ENCODE measurements at regions not wholly inside any gene's neighbourhood (a gene's known extent, or its start where the extent isn't known, plus 50 kb on each side); places are given as distances from the start of the nearest gene placed in this dataset.
"Not testable (repeated sequence)": the region's sequence is repeated elsewhere in the genome, so short reads cannot be mapped to it uniquely, and the experiment has no call there.

GRCh38 chrX:80508083-80508482, 87.8 kb downstream of the TENT5D start:
- not testable (repeated sequence) for DNase-seq, H3K27me3 ChIP-seq, H3K36me3 ChIP-seq, H3K4me3 ChIP-seq, H3K9me3 ChIP-seq

- DNase-seq, result no peak
- Histone ChIP-seq H3K9me3 (no peaks in the 10 kb centered on the region), H3K27me3 (no peaks in the 10 kb centered on the region), H3K4me3 (no peak overlapping the region), H3K36me3 (no peaks in the 10 kb centered on the region)
Measured at GRCh38 chrX:80511969-80512760, 91.9 kb downstream of the TENT5D start.

- H3K27me3 ChIP-seq, result no peaks in the 10 kb centered on the region
Measured at GRCh38 chrX:80512924-80513323, 92.7 kb downstream of the TENT5D start.

GRCh38 chrX:80513625-80514024, 93.4 kb downstream of the TENT5D start:
- Histone ChIP-seq H3K27me3 (no peaks in the 10 kb centered on the region), H3K4me3 (no peak overlapping the region), H3K36me3 (no peaks in the 10 kb centered on the region), H3K9me3 (no peaks in the 10 kb centered on the region)
- DNase-seq, result no peak

More at GRCh38 chrX:80512924-80513323, 92.7 kb downstream of the TENT5D start:
- Histone ChIP-seq H3K9me3 (no peaks in the 10 kb centered on the region), H3K36me3 (no peaks in the 10 kb centered on the region), H3K4me3 (no peak overlapping the region)
- no peak for DNase-seq

- no peak for DNase-seq
- H3K27me3 ChIP-seq, result no peaks in the 10 kb centered on the region
- no peaks in the 10 kb centered on the region for H3K36me3 ChIP-seq
- H3K4me3 ChIP-seq, result no peak overlapping the region
- H3K9me3 ChIP-seq, result no peaks in the 10 kb centered on the region
Measured at GRCh38 chrX:80537096-80537495, 116.8 kb downstream of the TENT5D start.

GRCh38 chrX:80550722-80551121, 130.5 kb downstream of the TENT5D start:
- no peaks in the 10 kb centered on the region for H3K9me3 ChIP-seq
- DNase-seq, result peak; percentile 7
- no peak overlapping the region for H3K4me3 ChIP-seq
- no peaks in the 10 kb centered on the region for H3K27me3 ChIP-seq
- no peaks in the 10 kb centered on the region for H3K36me3 ChIP-seq

GRCh38 chrX:80556148-80556547, 135.9 kb downstream of the TENT5D start:
- H3K9me3 ChIP-seq, result no peaks in the 10 kb centered on the region
- H3K27me3 ChIP-seq, result no peaks in the 10 kb centered on the region
- no peaks in the 10 kb centered on the region for H3K36me3 ChIP-seq
- no peak for DNase-seq
- H3K4me3 ChIP-seq, result no peak overlapping the region

- no peak overlapping the region for H3K4me3 ChIP-seq
- no peaks in the 10 kb centered on the region for H3K9me3 ChIP-seq
- H3K27me3 ChIP-seq, result no peaks in the 10 kb centered on the region
- no peaks in the 10 kb centered on the region for H3K36me3 ChIP-seq
- no peak for DNase-seq
Measured at GRCh38 chrX:80572636-80573035, 152.4 kb downstream of the TENT5D start.

GRCh38 chrX:80573275-80573674, 153.0 kb downstream of the TENT5D start:
- H3K9me3 ChIP-seq, result no peaks in the 10 kb centered on the region
- no peak for DNase-seq
- no peaks in the 10 kb centered on the region for H3K36me3 ChIP-seq
- no peaks in the 10 kb centered on the region for H3K27me3 ChIP-seq
- H3K4me3 ChIP-seq, result no peak overlapping the region

GRCh38 chrX:80574486-80575086, 154.3 kb downstream of the TENT5D start:
- H3K36me3 ChIP-seq, H3K27me3 ChIP-seq, H3K4me3 ChIP-seq, H3K9me3 ChIP-seq, DNase-seq: not testable (repeated sequence)

GRCh38 chrX:80576267-80576666, 156.0 kb downstream of the TENT5D start:
- no peak for DNase-seq
- no peak overlapping the region for H3K4me3 ChIP-seq
- no peaks in the 10 kb centered on the region for H3K36me3 ChIP-seq
- H3K27me3 ChIP-seq, result no peaks in the 10 kb centered on the region
- H3K9me3 ChIP-seq, result no peaks in the 10 kb centered on the region

GRCh38 chrX:80576806-80577533, 156.7 kb downstream of the TENT5D start:
- DNase-seq, result no peak
- H3K36me3 ChIP-seq, result no peaks in the 10 kb centered on the region
- no peaks in the 10 kb centered on the region for H3K27me3 ChIP-seq
- no peaks in the 10 kb centered on the region for H3K9me3 ChIP-seq
- no peak overlapping the region for H3K4me3 ChIP-seq

- Histone ChIP-seq H3K9me3 (no peaks in the 10 kb centered on the region), H3K36me3 (no peaks in the 10 kb centered on the region), H3K4me3 (no peak overlapping the region), H3K27me3 (no peaks in the 10 kb centered on the region)
- no peak for DNase-seq
Measured at GRCh38 chrX:80578517-80579105, 158.4 kb downstream of the TENT5D start.

GRCh38 chrX:80590992-80591391, 170.7 kb downstream of the TENT5D start:
- DNase-seq, H3K4me3 ChIP-seq, H3K9me3 ChIP-seq, H3K36me3 ChIP-seq, H3K27me3 ChIP-seq: not testable (repeated sequence)

- H3K9me3 ChIP-seq, result no peaks in the 10 kb centered on the region
- no peak overlapping the region for H3K4me3 ChIP-seq
- no peak for DNase-seq
- no peaks in the 10 kb centered on the region for H3K27me3 ChIP-seq
- H3K36me3 ChIP-seq, result no peaks in the 10 kb centered on the region
Measured at GRCh38 chrX:80602036-80602860, 182.0 kb downstream of the TENT5D start.
